Smooth muscle cell (in vitro differentiated cells): ENCODE measurements at regions not wholly inside any gene's neighbourhood (a gene's known extent, or its start where the extent isn't known, plus 50 kb on each side); places are given as distances from the start of the nearest gene placed in this dataset.

Source experiments
- DNase-seq: peaks from one replicate; lab custom pipeline; 2025; ENCODE audit not compliant: unreplicated experiment; lab: John Stamatoyannopoulos, UW
- H2AFZ ChIP-seq: fragments of 200-600 bp; sonication (generic); 2 replicates; pipeline ENCODE4 v1.6.0; 2016; ENCODE audit warnings: antibody characterized with exemption, low read depth, mild to moderate bottlenecking
- H3F3A ChIP-seq: fragments of 200-600 bp; sonication (generic); 2 replicates; pipeline ENCODE4 v1.6.0; 2017; ENCODE audit warnings: antibody characterized with exemption, low read depth
- H3K27ac ChIP-seq: fragments of 200-600 bp; sonication (generic); 2 replicates; pipeline ENCODE4 v1.5.1; 2016; ENCODE audit warnings: low read depth, mild to moderate bottlenecking
- H3K27me3 ChIP-seq: fragments of 200-600 bp; sonication (generic); 2 replicates; pipeline ENCODE4 v1.6.1; 2016; ENCODE audit warnings: low read depth, mild to moderate bottlenecking
- H3K36me3 ChIP-seq: fragments of 200-600 bp; sonication (generic); 2 replicates; pipeline ENCODE4 v1.5.1; 2016; ENCODE audit warnings: low read depth
- H3K4me1 ChIP-seq: fragments of 200-600 bp; sonication (generic); 2 replicates; pipeline ENCODE4 v1.5.1; 2016; ENCODE audit warnings: low read depth
- H3K4me2 ChIP-seq: fragments of 200-600 bp; sonication (generic); 2 replicates; pipeline ENCODE4 v1.6.0; 2016; ENCODE audit warnings: mild to moderate bottlenecking
- H3K4me3 ChIP-seq: fragments of 200-600 bp; sonication (generic); 2 replicates; pipeline ENCODE4 v1.5.1; 2016; ENCODE audit warnings: mild to moderate bottlenecking
- H3K79me2 ChIP-seq: fragments of 200-600 bp; sonication (generic); 2 replicates; pipeline ENCODE4 v1.6.0; 2016; ENCODE audit warnings: low read depth, mild to moderate bottlenecking
- H3K9ac ChIP-seq: fragments of 200-600 bp; sonication (generic); 2 replicates; pipeline ENCODE4 v1.6.0; 2016; ENCODE audit warnings: low read depth
- H3K9me3 ChIP-seq: fragments of 200-600 bp; sonication (generic); replicated peaks from 2 replicates; pipeline ENCODE4 v1.5.1; 2016; ENCODE audit warnings: low read depth
- H4K20me1 ChIP-seq: fragments of 200-600 bp; sonication (generic); 2 replicates; pipeline ENCODE4 v1.6.0; 2016; ENCODE audit warnings: low read depth
- WGBS: methylation state at CpG from one replicate; pipeline ENCODE4 v1.1.7; 2016; ENCODE audit warnings: low lambda C conversion rate; 5-methylcytosine and 5-hydroxymethylcytosine counted together
- TF ChIP-seq, protein P1 (sequence below): fragments of 200-600 bp; sonication (generic); IDR thresholded peaks from 2 replicates; pipeline ENCODE4 v1.5.1; 2017; ENCODE audit warnings: borderline replicate concordance, mild to moderate bottlenecking, antibody characterized with exemption; ENCODE audit not compliant: insufficient read depth, poor library complexity, severe bottlenecking

DNA sequence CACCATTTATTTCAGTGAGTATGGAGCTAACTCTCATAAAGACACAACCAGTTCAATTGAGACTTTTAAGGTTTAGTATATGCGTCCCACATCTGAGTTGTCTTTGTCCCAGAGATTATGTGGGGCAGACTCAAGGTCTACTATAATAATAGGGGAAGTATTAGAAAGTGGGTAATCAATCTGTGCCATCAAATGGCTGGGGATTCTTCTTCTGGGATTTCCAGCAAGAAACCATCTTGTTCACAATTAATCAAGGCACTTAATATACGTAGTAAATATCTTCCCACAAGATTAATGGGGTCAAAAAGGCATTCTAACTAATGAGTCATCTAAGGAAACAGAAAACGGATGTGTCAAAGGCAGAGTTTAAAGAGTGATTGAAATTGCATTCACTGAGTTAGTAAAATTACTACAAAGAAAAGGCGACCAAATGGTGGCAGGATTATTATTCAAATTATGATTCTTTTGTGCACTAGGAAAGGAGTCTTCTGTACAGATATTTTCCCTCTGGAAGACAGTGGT, 179.8 kb upstream of the REG3G start:
- 74% methylated on average over 4 of the region's 4 CpGs for WGBS
- Histone ChIP-seq H3K27me3 (no peaks in the 10 kb centered on the region), H3K36me3 (no peaks in the 10 kb centered on the region), H3F3A (no peaks in the 10 kb centered on the region), H3K9ac (no peak overlapping the region), H3K4me2 (no peak overlapping the region), H3K27ac (no peak overlapping the region), H3K4me1 (no peaks in the 10 kb centered on the region), H3K79me2 (no peaks in the 10 kb centered on the region), H2AFZ (no peak overlapping the region), H3K9me3 (no peaks in the 10 kb centered on the region), H4K20me1 (no peaks in the 10 kb centered on the region), H3K4me3 (no peak overlapping the region)
- TF ChIP-seq, protein P1, sequence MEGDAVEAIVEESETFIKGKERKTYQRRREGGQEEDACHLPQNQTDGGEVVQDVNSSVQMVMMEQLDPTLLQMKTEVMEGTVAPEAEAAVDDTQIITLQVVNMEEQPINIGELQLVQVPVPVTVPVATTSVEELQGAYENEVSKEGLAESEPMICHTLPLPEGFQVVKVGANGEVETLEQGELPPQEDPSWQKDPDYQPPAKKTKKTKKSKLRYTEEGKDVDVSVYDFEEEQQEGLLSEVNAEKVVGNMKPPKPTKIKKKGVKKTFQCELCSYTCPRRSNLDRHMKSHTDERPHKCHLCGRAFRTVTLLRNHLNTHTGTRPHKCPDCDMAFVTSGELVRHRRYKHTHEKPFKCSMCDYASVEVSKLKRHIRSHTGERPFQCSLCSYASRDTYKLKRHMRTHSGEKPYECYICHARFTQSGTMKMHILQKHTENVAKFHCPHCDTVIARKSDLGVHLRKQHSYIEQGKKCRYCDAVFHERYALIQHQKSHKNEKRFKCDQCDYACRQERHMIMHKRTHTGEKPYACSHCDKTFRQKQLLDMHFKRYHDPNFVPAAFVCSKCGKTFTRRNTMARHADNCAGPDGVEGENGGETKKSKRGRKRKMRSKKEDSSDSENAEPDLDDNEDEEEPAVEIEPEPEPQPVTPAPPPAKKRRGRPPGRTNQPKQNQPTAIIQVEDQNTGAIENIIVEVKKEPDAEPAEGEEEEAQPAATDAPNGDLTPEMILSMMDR = no peak
- no peak for DNase-seq

DNA sequence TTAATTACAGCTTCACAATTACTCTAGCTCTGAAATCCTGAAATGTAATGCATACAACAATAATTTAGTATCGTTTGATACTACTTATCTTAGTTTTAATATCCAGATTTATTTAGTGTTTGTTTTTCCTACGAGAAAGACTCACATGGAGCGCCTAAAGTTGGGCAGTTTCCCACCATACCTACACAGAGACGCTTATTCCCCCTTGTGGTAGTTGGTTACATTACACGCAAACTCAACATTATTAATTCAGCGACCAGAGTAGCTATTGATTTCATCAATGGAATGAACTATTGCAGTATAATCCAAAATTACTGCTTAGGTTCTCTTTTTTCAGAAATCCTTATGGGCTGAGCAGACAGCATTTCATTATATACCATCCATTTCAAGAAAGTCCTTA, 164.0 kb upstream of the REG3G start:
- Histone ChIP-seq H3K4me3 (no peak overlapping the region), H3K9ac (no peak overlapping the region), H3F3A (no peaks in the 10 kb centered on the region), H3K27me3 (no peaks in the 10 kb centered on the region), H2AFZ (no peak overlapping the region), H3K79me2 (no peaks in the 10 kb centered on the region), H3K4me2 (no peak overlapping the region), H3K4me1 (no peaks in the 10 kb centered on the region), H3K27ac (no peak overlapping the region), H3K36me3 (no peaks in the 10 kb centered on the region), H4K20me1 (no peaks in the 10 kb centered on the region), H3K9me3 (no peaks in the 10 kb centered on the region)
- TF ChIP-seq, protein P1 = peak; percentile 61
- no peak for DNase-seq
- WGBS = 37% methylated on average over 6 of the region's 6 CpGs

DNA sequence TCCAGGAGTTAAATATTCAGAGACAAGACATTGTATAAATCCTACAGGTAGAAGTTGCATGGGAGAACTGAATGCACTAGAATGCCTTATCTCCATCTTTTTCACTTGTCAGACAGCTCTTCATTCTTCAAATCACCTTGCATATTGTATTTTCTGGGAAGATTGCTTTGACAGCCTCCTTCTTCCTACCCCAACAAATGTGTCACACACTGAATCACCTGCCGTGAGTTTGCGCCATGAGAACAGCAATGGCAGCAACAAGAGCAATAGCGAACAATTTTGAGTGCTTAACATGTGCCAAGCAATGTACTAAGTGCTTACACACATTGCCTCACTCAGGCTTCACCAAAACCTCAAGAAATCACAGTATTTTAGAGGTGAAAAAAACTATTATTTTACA, 161.3 kb upstream of the REG3G start:
- no peaks in the 10 kb centered on the region for H3K9me3 ChIP-seq
- H4K20me1 ChIP-seq = no peaks in the 10 kb centered on the region
- H3K4me1 ChIP-seq = no peaks in the 10 kb centered on the region
- DNase-seq = no peak
- WGBS = 95% methylated on average over 3 of the region's 3 CpGs
- no peaks in the 10 kb centered on the region for H3K36me3 ChIP-seq
- TF ChIP-seq, protein P1 = no peak
- no peaks in the 10 kb centered on the region for H3K27me3 ChIP-seq
- no peak overlapping the region for H3K9ac ChIP-seq
- H3K27ac ChIP-seq = no peak overlapping the region
- H2AFZ ChIP-seq = no peak overlapping the region
- H3F3A ChIP-seq = no peaks in the 10 kb centered on the region
- no peak overlapping the region for H3K4me2 ChIP-seq
- H3K79me2 ChIP-seq = no peaks in the 10 kb centered on the region
- no peak overlapping the region for H3K4me3 ChIP-seq

DNA sequence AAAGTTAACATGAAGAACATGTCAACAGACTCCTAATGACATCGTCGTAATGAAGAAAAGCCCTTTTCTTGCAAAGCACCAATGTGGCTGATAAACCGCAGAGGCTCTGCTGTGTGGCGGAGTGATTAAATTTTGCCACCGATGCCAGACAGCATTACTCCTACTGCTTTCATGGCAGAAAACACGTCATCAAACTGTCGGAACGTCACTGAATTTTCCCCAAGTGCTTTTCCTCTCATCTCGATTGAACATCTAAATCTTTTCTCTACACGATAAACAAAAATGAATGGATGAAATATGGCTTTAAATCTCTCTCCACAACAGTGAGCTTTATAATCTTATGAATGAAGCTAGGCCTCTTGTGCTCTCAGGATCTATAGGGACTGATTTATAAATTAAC, 159.8 kb upstream of the REG3G start:
- no peak overlapping the region for H3K27ac ChIP-seq
- no peaks in the 10 kb centered on the region for H4K20me1 ChIP-seq
- no peak overlapping the region for H3K4me2 ChIP-seq
- no peak for DNase-seq
- no peaks in the 10 kb centered on the region for H3K4me1 ChIP-seq
- no peak overlapping the region for H3K4me3 ChIP-seq
- WGBS = 84% methylated on average over 10 of the region's 10 CpGs
- H3K79me2 ChIP-seq = no peaks in the 10 kb centered on the region
- no peaks in the 10 kb centered on the region for H3K27me3 ChIP-seq
- TF ChIP-seq, protein P1 = no peak
- H3F3A ChIP-seq = no peaks in the 10 kb centered on the region
- no peak overlapping the region for H2AFZ ChIP-seq
- H3K9me3 ChIP-seq = no peaks in the 10 kb centered on the region
- no peaks in the 10 kb centered on the region for H3K36me3 ChIP-seq
- H3K9ac ChIP-seq = no peak overlapping the region
